IMR-90 (cell line): ENCODE measurements at regions not wholly inside any gene's neighbourhood (a gene's known extent, or its start where the extent isn't known, plus 50 kb on each side); places are given as distances from the start of the nearest gene placed in this dataset.

Source experiments
- ATAC-seq: fragments of 200-7000 bp; cut with Tn5 transposase; 2 replicates; pipeline ENCODE4 v1.9.1; 2020; ENCODE audit warnings: low read depth, mild to moderate bottlenecking, moderate library complexity
- BruUV-seq: library from RNA; stranded (reverse); fragments of 400-500 nt; replicated peaks from 2 replicates; lab custom pipeline; 2021; lab: Mats Ljungman, UMichigan
- CTCF ChIA-PET: fragments of 300-600 bp; formaldehyde crosslinking; extraction: SDS; loops from one replicate; lab custom pipeline; 2021; ENCODE audit warnings: antibody characterized with exemption; lab: Yijun Ruan, JAX
- POLR2A ChIA-PET: fragments of 300-600 bp; sonication (Branson Sonifier 250); formaldehyde crosslinking; loops from one replicate; lab custom pipeline; 2022; ENCODE audit warnings: antibody characterized with exemption; ENCODE audit not compliant: unreplicated experiment; lab: Charles Lee
- DNase-seq: peaks from one replicate; pipeline ENCODE4 v3.0.0; 2013
- H2AFZ ChIP-seq: replicated peaks from 2 replicates; pipeline ENCODE3; 2013; ENCODE audit warnings: low read length, mild to moderate bottlenecking; ENCODE audit not compliant: poor library complexity
- H2AK5ac ChIP-seq: 2 replicates; pipeline ENCODE4 v1.6.1; 2013; ENCODE audit warnings: low read depth, low read length, inconsistent platforms
- H2AK9ac ChIP-seq: replicated peaks from 2 replicates; pipeline ENCODE3; 2013; ENCODE audit warnings: mild to moderate bottlenecking, low read depth, low read length, moderate library complexity; ENCODE audit not compliant: poor library complexity
- H2BK120ac ChIP-seq: 2 replicates; pipeline ENCODE4 v1.6.1; 2013; ENCODE audit warnings: low read depth, low read length, inconsistent platforms
- H2BK15ac ChIP-seq: 3 replicates; pipeline ENCODE4 v1.6.1; 2013; ENCODE audit warnings: low read depth, low read length, inconsistent platforms
- H2BK20ac ChIP-seq: 2 replicates; pipeline ENCODE4 v1.6.1; 2013; ENCODE audit warnings: low read depth, mild to moderate bottlenecking, inconsistent platforms, low read length, moderate library complexity
- H2BK5ac ChIP-seq: 2 replicates; pipeline ENCODE4 v1.6.1; 2013; ENCODE audit warnings: mild to moderate bottlenecking, low read depth, low read length, inconsistent platforms; ENCODE audit not compliant: poor library complexity, severe bottlenecking
- H3K14ac ChIP-seq: replicated peaks from 2 replicates; pipeline ENCODE4 v1.6.1; 2013; ENCODE audit warnings: low read depth, low read length, inconsistent platforms
- H3K18ac ChIP-seq: 2 replicates; pipeline ENCODE4 v1.6.1; 2013; ENCODE audit warnings: low read depth, low read length, control low read depth
- H3K23ac ChIP-seq: 2 replicates; pipeline ENCODE4 v1.6.1; 2013; ENCODE audit warnings: low read depth, low read length, inconsistent platforms
- H3K27ac ChIP-seq: 2 replicates; pipeline ENCODE4 v1.5.1; 2013; ENCODE audit warnings: mild to moderate bottlenecking, control low read depth, low read length; ENCODE audit not compliant: insufficient read depth
- H3K27me3 ChIP-seq: 2 replicates; pipeline ENCODE4 v1.6.1; 2013; ENCODE audit warnings: low read length; ENCODE audit not compliant: control insufficient read depth, insufficient read depth
- H3K36me3 ChIP-seq: 2 replicates; pipeline ENCODE4 v1.6.1; 2013; ENCODE audit warnings: low read length, mixed read lengths; ENCODE audit not compliant: control insufficient read depth, insufficient read depth
- H3K4ac ChIP-seq: 2 replicates; pipeline ENCODE4 v1.6.1; 2013; ENCODE audit warnings: low read depth, low read length, inconsistent platforms
- H3K4me1 ChIP-seq: 2 replicates; pipeline ENCODE4 v1.6.1; 2013; ENCODE audit warnings: low read length, mixed read lengths; ENCODE audit not compliant: control insufficient read depth, insufficient read depth
- H3K4me2 ChIP-seq: 2 replicates; pipeline ENCODE4 v1.6.1; 2013; ENCODE audit warnings: low read depth, mild to moderate bottlenecking, control low read depth, low read length, moderate library complexity
- H3K4me3 ChIP-seq: 2 replicates; pipeline ENCODE4 v1.5.1; 2013; ENCODE audit warnings: low read depth, mild to moderate bottlenecking, control low read depth, low read length, moderate library complexity; ENCODE audit not compliant: insufficient read depth
- H3K56ac ChIP-seq: 2 replicates; pipeline ENCODE4 v1.6.1; 2013; ENCODE audit warnings: low read length, inconsistent platforms; ENCODE audit not compliant: insufficient read depth; ENCODE audit errors: extremely low read depth
- H3K79me1 ChIP-seq, 2 experiments: 2 replicates each; pipeline ENCODE4 v1.6.1; 2013; ENCODE audit warnings: low read length in 2 of 2, inconsistent platforms in 1 of 2, low read depth in 1 of 2
- H3K9ac ChIP-seq: 2 replicates; pipeline ENCODE4 v1.6.1; 2013; ENCODE audit warnings: low read depth, low read length, control low read depth
- H3K9me1 ChIP-seq: 2 replicates; pipeline ENCODE4 v1.6.1; 2013; ENCODE audit warnings: low read length, inconsistent platforms; ENCODE audit not compliant: insufficient read depth
- H3K9me3 ChIP-seq: 2 replicates; pipeline ENCODE4 v1.6.1; 2013; ENCODE audit warnings: low read length; ENCODE audit not compliant: control insufficient read depth, insufficient read depth
- H4K20me1 ChIP-seq: 2 replicates; pipeline ENCODE4 v1.6.1; 2013; ENCODE audit warnings: low read length, inconsistent platforms; ENCODE audit not compliant: insufficient read depth
- H4K5ac ChIP-seq: 2 replicates; pipeline ENCODE4 v1.6.1; 2013; ENCODE audit warnings: mild to moderate bottlenecking, low read depth, low read length, control low read depth
- H4K8ac ChIP-seq, 2 experiments: 2 replicates each; pipeline ENCODE4 v1.6.1; 2013; ENCODE audit warnings: low read depth in 2 of 2, low read length in 2 of 2, control low read depth in 1 of 2, inconsistent platforms in 1 of 2
- H4K91ac ChIP-seq: 2 replicates; pipeline ENCODE4 v1.6.1; 2013; ENCODE audit warnings: low read depth, low read length, inconsistent platforms; ENCODE audit not compliant: insufficient read depth
- BHLHE40 ChIP-seq: fragments of 150-350 bp; IDR thresholded peaks from 2 replicates; pipeline ENCODE4 v1.6.1; 2016; ENCODE audit warnings: mild to moderate bottlenecking, low read depth, low read length
- CEBPB ChIP-seq: IDR thresholded peaks from 2 replicates; pipeline ENCODE4 v1.6.1; 2012; ENCODE audit warnings: low read depth, low read length, improper control_type of control experiment
- CHD1 ChIP-seq: IDR thresholded peaks from 2 replicates; pipeline ENCODE4 v1.6.1; 2012; ENCODE audit warnings: low read depth, low read length, improper control_type of control experiment
- CTCF ChIP-seq: conservative IDR thresholded peaks from 2 replicates; pipeline ENCODE4 v1.5.1; 2012; ENCODE audit warnings: mild to moderate bottlenecking, low read depth, low read length, improper control_type of control experiment
- ELK1 ChIP-seq: fragments of 150-350 bp; IDR thresholded peaks from 2 replicates; pipeline ENCODE4 v1.6.1; 2016; ENCODE audit warnings: low read depth, mild to moderate bottlenecking, low read length, moderate library complexity, borderline replicate concordance
- FOS ChIP-seq: fragments of 150-350 bp; IDR thresholded peaks from 2 replicates; pipeline ENCODE4 v1.6.1; 2016; ENCODE audit warnings: low read depth, low read length
- MAFK ChIP-seq: IDR thresholded peaks from 2 replicates; pipeline ENCODE4 v1.6.1; 2012; ENCODE audit warnings: low read depth, low read length, improper control_type of control experiment
- MAZ ChIP-seq: IDR thresholded peaks from 2 replicates; pipeline ENCODE4 v1.6.1; 2012; ENCODE audit warnings: low read depth, mild to moderate bottlenecking, low read length, improper control_type of control experiment, moderate library complexity, borderline replicate concordance
- MXI1 ChIP-seq: IDR thresholded peaks from 2 replicates; pipeline ENCODE4 v1.6.1; 2012; ENCODE audit warnings: low read depth, mild to moderate bottlenecking, low read length, moderate library complexity, borderline replicate concordance
- NFE2L2 ChIP-seq: fragments of 150-350 bp; IDR thresholded peaks from 2 replicates; pipeline ENCODE4 v1.6.1; 2016; ENCODE audit warnings: low read depth, mild to moderate bottlenecking, low read length
- POLR2A ChIP-seq: IDR thresholded peaks from 2 replicates; pipeline ENCODE4 v1.6.1; 2012; ENCODE audit warnings: mild to moderate bottlenecking, low read depth, low read length
- RAD21 ChIP-seq: IDR thresholded peaks from 2 replicates; pipeline ENCODE4 v1.6.1; 2012; ENCODE audit warnings: low read length, improper control_type of control experiment
- RCOR1 ChIP-seq: IDR thresholded peaks from 2 replicates; pipeline ENCODE4 v1.6.1; 2012; ENCODE audit warnings: mild to moderate bottlenecking, low read length, improper control_type of control experiment; ENCODE audit not compliant: insufficient replicate concordance
- RFX5 ChIP-seq: IDR thresholded peaks from 2 replicates; pipeline ENCODE4 v1.8.0; 2012; ENCODE audit warnings: low read depth, mild to moderate bottlenecking, low read length, moderate library complexity
- SMC3 ChIP-seq: fragments of 150-350 bp; IDR thresholded peaks from 2 replicates; pipeline ENCODE4 v1.6.1; 2016; ENCODE audit warnings: low read depth, mild to moderate bottlenecking, antibody characterized with exemption, low read length, moderate library complexity
- USF2 ChIP-seq: fragments of 150-350 bp; IDR thresholded peaks from 2 replicates; pipeline ENCODE4 v1.6.1; 2017; ENCODE audit warnings: mild to moderate bottlenecking, antibody characterized with exemption, low read length, low read depth
- WGBS, 2 experiments: methylation state at CpG; one replicate each; pipeline versions ENCODE4 v1.1.5 to v1.1.7; 2013; ENCODE audit warnings: missing lambda C conversion rate in 2 of 2; ENCODE audit not compliant: insufficient read length in 1 of 2; ENCODE audit errors: extremely low coverage in 2 of 2; 5-methylcytosine and 5-hydroxymethylcytosine counted together
- dilution Hi-C: fragments of 300-500 bp; cut with HindIII; formaldehyde crosslinking; loops from one replicate; pipeline ENCODE4 v1.14.3; 2018; ENCODE audit warnings: low sequenced_read_pairs; ENCODE audit not compliant: unreplicated experiment
- in situ Hi-C: fragments of 300-500 bp; cut with MboI; formaldehyde crosslinking; loops from 3 replicates; pipeline ENCODE4 v1.14.3; 2019; ENCODE audit warnings: low sequenced_read_pairs, inconsistent platforms, mixed read lengths
- intact Hi-C: fragments of 100-400 bp; cut with micrococcal nuclease; formaldehyde crosslinking; loops from 2 replicates; pipeline ENCODE4 v1.10.0; 2022

- Histone ChIP-seq H4K5ac (no peak overlapping the region), H3K27ac (no peak overlapping the region), H3K4ac (no peak overlapping the region), H3K9me3 (peaks cover 18% of the 10 kb centered on the region), H3K9ac (no peak overlapping the region), H3K18ac (no peak overlapping the region), H3K36me3 (no peaks in the 10 kb centered on the region), H4K20me1 (no peaks in the 10 kb centered on the region), H2AK5ac (no peak overlapping the region), H3K27me3 (no peaks in the 10 kb centered on the region), H3K4me1 (no peaks in the 10 kb centered on the region), H3K56ac (no peak overlapping the region), H4K91ac (no peak overlapping the region), H2BK120ac (no peak overlapping the region), H2BK5ac (no peak overlapping the region), H3K79me1 (no peaks in the 10 kb centered on the region), H2BK15ac (no peak overlapping the region), H3K9me1 (no peaks in the 10 kb centered on the region), H2AK9ac (no peak overlapping the region), H2BK20ac (no peak overlapping the region), H3K4me3 (no peak overlapping the region), H4K8ac (no peak overlapping the region), H3K14ac (no peak overlapping the region), H3K4me2 (no peak overlapping the region), H2AFZ (no peak overlapping the region), H3K23ac (no peak overlapping the region)
- DNase-seq = no peak
- dilution Hi-C loops (no loop called here), in situ Hi-C loops (no loop called here), intact Hi-C loops (no loop called here)
- no TSS peak for BruUV-seq
- ChIA-PET POLR2A (no interaction called here), CTCF (no interaction called here)
- ATAC-seq = no peak
- no peak for TF ChIP-seq CHD1
- TF ChIP-seq SMC3 = no peak
- no peak for TF ChIP-seq POLR2A
- TF ChIP-seq USF2 = no peak
- no peak for TF ChIP-seq MAFK
- no peak for TF ChIP-seq FOS
- TF ChIP-seq RFX5 = no peak
- no peak for TF ChIP-seq BHLHE40
- TF ChIP-seq RAD21 = no peak
- TF ChIP-seq RCOR1 = no peak
- TF ChIP-seq ELK1 = no peak
- TF ChIP-seq MXI1 = no peak
- no peak for TF ChIP-seq CTCF
- TF ChIP-seq NFE2L2 = no peak
- no peak for TF ChIP-seq MAZ
- TF ChIP-seq CEBPB = no peak
- WGBS, 2 experiments = no CpG with 5 or more reads among the region's 5 CpGs
These were observed 372.9 kb downstream of the DOK5 start for GRCh38 chr20:54848262-54848661.
